Ovary (tissue), 7 donors: ENCODE measurements at regions not wholly inside any gene's neighbourhood (a gene's known extent, or its start where the extent isn't known, plus 50 kb on each side); places are given as distances from the start of the nearest gene placed in this dataset.

Source experiments
- DNase-seq, 5 donors: peaks; one replicate each; pipeline ENCODE4 v3.0.0-alpha.2; 2019 to 2020
- H3K27ac ChIP-seq, 2 donors: fragments of 200-600 bp; one replicate each; pipeline versions ENCODE4 v1.5.1 to v1.8.0; 2019 to 2022
- H3K27me3 ChIP-seq: fragments of 200-600 bp; one replicate; pipeline ENCODE4 v1.8.0; 2022
- H3K36me3 ChIP-seq: fragments of 200-600 bp; sonication (generic); one replicate; pipeline ENCODE4 v1.5.1; 2019
- H3K4me1 ChIP-seq: one replicate; pipeline ENCODE4 v1.8.1; 2013; ENCODE audit warnings: mild to moderate bottlenecking, moderate library complexity; ENCODE audit not compliant: insufficient read depth
- H3K4me3 ChIP-seq: fragments of 200-600 bp; sonication (generic); one replicate; pipeline ENCODE4 v1.5.1; 2017
- H3K9me3 ChIP-seq, 2 donors: fragments of 200-600 bp in 1 of 2; sonication (generic) in 1 of 2; one replicate each; pipeline versions ENCODE4 v1.5.1 to v1.8.1; 2013 to 2019; ENCODE audit warnings: mild to moderate bottlenecking in 1 of 2, moderate library complexity in 1 of 2
- CTCF ChIP-seq, 3 donors: fragments of 450-650 bp in 2 of 3; fragments of 200-600 bp in 1 of 3; IDR thresholded peaks; one replicate each; pipeline versions ENCODE4 v1.5.1 to v1.8.0; 2016 to 2022; ENCODE audit warnings: antibody characterized with exemption in 3 of 3, mild to moderate bottlenecking in 1 of 3
- EP300 ChIP-seq: sonication (generic); formaldehyde crosslinking; IDR thresholded peaks from one replicate; pipeline ENCODE4 v1.6.1; 2017; ENCODE audit warnings: antibody characterized with exemption
- POLR2A ChIP-seq: fragments of 450-650 bp; IDR thresholded peaks from one replicate; pipeline ENCODE4 v1.6.1; 2017; ENCODE audit warnings: antibody characterized with exemption, mild to moderate bottlenecking, moderate library complexity
- WGBS, 3 donors: extraction: QIAGEN DNeasy Blood & Tissue Kit in 1 of 3; methylation state at CpG; one replicate each; pipeline versions ENCODE4 v1.1.5 to v1.1.7; 2013 to 2017; 5-methylcytosine and 5-hydroxymethylcytosine counted together
- intact Hi-C, 4 donors: fragments of 100-400 bp; cut with DNase I; formaldehyde crosslinking; loops; one replicate each; pipeline versions ENCODE4 v1.11.0 to v1.15.1; 2022 to 2023
- donor health status: DM: no; HTN: no; CAD: no; lungs with moderate emphysema.
- donor health status: DM: no; HTN: no; CAD: no.
- donor health status: Bipolar disorder and iron deficiency.
- donor health status: DM: no; HTN: no; CAD: no.
- donor health status: DM: yes; HTN: yes; CAD: no.

GRCh38 chr1:80593197-80593596 is 1207.5 kb upstream of the ADGRL2 start:
- WGBS, 3 donors: 88 to 89% (median 89%) methylated on average over 4 of the region's 4 CpGs
- no peaks in the 10 kb centered on the region for H3K27me3 ChIP-seq
- no peak for DNase-seq
- intact Hi-C loops: no loop called here
- TF ChIP-seq CTCF (IDR thresholded peaks at IDR 0.05) (no peak), POLR2A (no peak), EP300 (no peak)
- H3K4me1 ChIP-seq: no peaks in the 10 kb centered on the region
- H3K27ac ChIP-seq: no peak overlapping the region
- no peak overlapping the region for H3K4me3 ChIP-seq
- no peaks in the 10 kb centered on the region for H3K36me3 ChIP-seq
- H3K9me3 ChIP-seq: no peaks in the 10 kb centered on the region

DNA sequence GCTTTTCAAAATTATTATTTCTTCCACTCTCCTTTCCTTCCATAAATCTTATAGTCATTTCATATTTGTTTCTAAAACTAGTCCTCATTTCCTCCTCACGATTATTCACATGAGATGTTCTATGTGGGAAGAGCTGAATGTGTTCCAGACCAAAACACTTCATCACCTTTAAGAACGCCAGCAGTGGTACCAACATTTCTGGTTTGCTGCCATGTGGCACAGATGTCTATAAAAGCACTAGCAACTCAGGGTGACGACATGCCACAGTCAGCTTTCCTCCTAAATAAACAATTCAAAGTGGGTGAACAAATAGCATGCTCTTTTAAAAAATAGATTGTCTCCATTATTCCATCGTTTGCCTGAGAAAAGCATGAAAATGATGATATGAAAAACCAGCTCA is 1217.8 kb upstream of the ADGRL2 start:
- no peak overlapping the region for H3K4me3 ChIP-seq
- DNase-seq: no peak
- no peak for TF ChIP-seq CTCF (IDR thresholded peaks at IDR 0.05)
- TF ChIP-seq POLR2A: no peak
- TF ChIP-seq EP300: no peak
- H3K36me3 ChIP-seq: no peaks in the 10 kb centered on the region
- no peaks in the 10 kb centered on the region for H3K27me3 ChIP-seq
- H3K4me1 ChIP-seq: no peaks in the 10 kb centered on the region
- intact Hi-C loops: no loop called here
- no peak overlapping the region for H3K27ac ChIP-seq
- H3K9me3 ChIP-seq: no peaks in the 10 kb centered on the region
- WGBS, 3 donors: 78 to 88% (median 88%) methylated on average over 4 of the region's 4 CpGs

DNA sequence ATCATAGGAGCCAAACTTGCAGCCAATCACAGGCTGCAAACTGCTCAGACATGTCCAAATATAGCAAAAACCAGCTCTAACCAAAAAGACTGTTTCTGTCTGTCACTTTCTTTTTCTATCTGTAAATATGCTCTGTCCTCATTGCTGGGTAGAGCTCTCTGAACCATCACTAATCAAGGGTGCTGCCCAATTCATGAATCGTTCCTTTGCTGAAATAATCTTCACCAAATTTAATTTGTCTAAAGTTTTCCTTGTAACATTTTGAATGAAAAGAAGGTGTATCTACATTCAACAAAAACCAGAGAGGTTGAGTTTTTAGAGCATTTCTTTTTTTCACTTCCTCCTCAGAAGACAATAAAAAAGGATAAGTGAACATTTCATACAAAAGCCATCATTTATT is 1221.7 kb upstream of the ADGRL2 start:
- WGBS, 3 donors: 95 to 98% (median 96%) methylated on average over 1 of the region's 1 CpG
- H3K27me3 ChIP-seq: no peaks in the 10 kb centered on the region

GRCh38 chr1:80566867-80567266 is 1233.9 kb upstream of the ADGRL2 start:
- Histone ChIP-seq H3K4me3 (no peak overlapping the region), H3K27me3 (no peaks in the 10 kb centered on the region), H3K4me1 (no peaks in the 10 kb centered on the region), H3K36me3 (no peaks in the 10 kb centered on the region), H3K27ac (no peak overlapping the region), H3K9me3 (no peaks in the 10 kb centered on the region)
- 27 to 38% (median 36%) methylated on average over 2 of the region's 2 CpGs for WGBS, 3 donors
- intact Hi-C loops: no loop called here
- DNase-seq: no peak
- TF ChIP-seq EP300 (no peak), CTCF (IDR thresholded peaks at IDR 0.05) (no peak)

More for the DNA sequence above, 1221.7 kb upstream of the ADGRL2 start:
- no peaks in the 10 kb centered on the region for H3K36me3 ChIP-seq
- no peak for DNase-seq
- no peaks in the 10 kb centered on the region for H3K9me3 ChIP-seq
- intact Hi-C loops: no loop called here
- no peak for TF ChIP-seq CTCF (IDR thresholded peaks at IDR 0.05)
- TF ChIP-seq POLR2A: no peak
- no peak for TF ChIP-seq EP300
- no peak overlapping the region for H3K4me3 ChIP-seq
- H3K4me1 ChIP-seq: no peaks in the 10 kb centered on the region
- H3K27ac ChIP-seq: no peak overlapping the region

DNA sequence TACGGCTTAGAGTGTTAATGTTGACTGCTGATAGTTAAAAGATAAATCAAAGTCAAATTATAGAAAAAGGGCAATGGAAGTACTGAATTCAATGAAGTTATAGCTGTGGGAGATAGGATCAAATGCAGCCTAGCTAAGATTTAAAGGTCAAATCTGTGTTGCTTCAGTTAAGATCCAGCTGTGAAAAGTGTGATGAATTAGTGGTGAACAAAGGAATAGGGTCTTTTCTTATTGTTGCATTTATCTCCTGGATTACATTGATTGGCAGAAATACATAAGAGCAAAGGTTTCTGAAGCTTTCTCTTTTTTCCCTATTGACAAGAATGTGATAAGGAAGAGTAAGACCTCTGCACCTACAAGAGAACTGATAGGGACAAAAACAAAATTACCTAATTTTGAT is 1234.6 kb upstream of the ADGRL2 start:
- Histone ChIP-seq H3K9me3 (no peaks in the 10 kb centered on the region), H3K4me1 (no peaks in the 10 kb centered on the region), H3K27me3 (no peaks in the 10 kb centered on the region), H3K27ac (no peak overlapping the region), H3K4me3 (no peak overlapping the region), H3K36me3 (no peaks in the 10 kb centered on the region)
- 94 to 96% (median 96%) methylated on average over 1 of the region's 1 CpG for WGBS, 3 donors
- intact Hi-C loops: no loop called here
- no peak for TF ChIP-seq CTCF (IDR thresholded peaks at IDR 0.05)
- TF ChIP-seq EP300: no peak
- TF ChIP-seq POLR2A: no peak
- DNase-seq: no peak
